Upper lobe of right lung (tissue), 1 donor: ENCODE measurements at regions not wholly inside any gene's neighbourhood (a gene's known extent, or its start where the extent isn't known, plus 50 kb on each side); places are given as distances from the start of the nearest gene placed in this dataset.

Source experiments
- ATAC-seq: fragments of 200-7000 bp; cut with Tn5 transposase; one replicate; pipeline ENCODE4 v1.9.1; 2020; ENCODE audit warnings: mild to moderate bottlenecking, moderate library complexity
- DNase-seq: peaks from one replicate; pipeline ENCODE4 v3.0.0-alpha.2; 2020
- H3K27ac ChIP-seq: fragments of 200-600 bp; one replicate; pipeline ENCODE4 v1.8.0; 2022
- H3K27me3 ChIP-seq: fragments of 200-600 bp; one replicate; pipeline ENCODE4 v1.8.0; 2022; ENCODE audit warnings: mild to moderate bottlenecking
- H3K36me3 ChIP-seq: fragments of 200-600 bp; one replicate; pipeline ENCODE4 v1.8.0; 2022
- H3K4me1 ChIP-seq: fragments of 200-600 bp; one replicate; pipeline ENCODE4 v1.8.0; 2022
- H3K4me3 ChIP-seq: fragments of 200-600 bp; one replicate; pipeline ENCODE4 v1.8.0; 2022; ENCODE audit warnings: mild to moderate bottlenecking
- H3K9me3 ChIP-seq: fragments of 200-600 bp; one replicate; pipeline ENCODE4 v1.8.0; 2022
- CTCF ChIP-seq: fragments of 200-600 bp; IDR thresholded peaks from one replicate; pipeline ENCODE4 v1.8.0; 2022; ENCODE audit warnings: antibody characterized with exemption
- intact Hi-C: fragments of 100-400 bp; cut with DNase I; formaldehyde crosslinking; loops from one replicate; pipeline ENCODE4 v1.11.0; 2022
- donor health status: DM: no; HTN: yes; CAD: no; lungs with severe emphysema.

GRCh38 chr12:91432755-91433154 lies 250.1 kb upstream of the DCN start:
- no peaks in the 10 kb centered on the region for H3K27me3 ChIP-seq
- no peak overlapping the region for H3K27ac ChIP-seq
- no peak overlapping the region for H3K4me3 ChIP-seq
- peaks cover 3% of the 10 kb centered on the region for H3K4me1 ChIP-seq
- no peak for TF ChIP-seq CTCF
- H3K36me3 ChIP-seq, result no peaks in the 10 kb centered on the region
- intact Hi-C loops, result no loop called here
- no peaks in the 10 kb centered on the region for H3K9me3 ChIP-seq
- no peak for DNase-seq
- ATAC-seq, result no peak

GRCh38 chr12:91432089-91432488 lies 249.5 kb upstream of the DCN start:
- intact Hi-C loops, result no loop called here
- no peak for ATAC-seq
- no peak overlapping the region for H3K27ac ChIP-seq
- TF ChIP-seq CTCF, result no peak
- H3K9me3 ChIP-seq, result no peaks in the 10 kb centered on the region
- no peak overlapping the region for H3K4me3 ChIP-seq
- no peaks in the 10 kb centered on the region for H3K27me3 ChIP-seq
- no peaks in the 10 kb centered on the region for H3K36me3 ChIP-seq
- DNase-seq, result no peak
- peaks cover 3% of the 10 kb centered on the region for H3K4me1 ChIP-seq

DNA sequence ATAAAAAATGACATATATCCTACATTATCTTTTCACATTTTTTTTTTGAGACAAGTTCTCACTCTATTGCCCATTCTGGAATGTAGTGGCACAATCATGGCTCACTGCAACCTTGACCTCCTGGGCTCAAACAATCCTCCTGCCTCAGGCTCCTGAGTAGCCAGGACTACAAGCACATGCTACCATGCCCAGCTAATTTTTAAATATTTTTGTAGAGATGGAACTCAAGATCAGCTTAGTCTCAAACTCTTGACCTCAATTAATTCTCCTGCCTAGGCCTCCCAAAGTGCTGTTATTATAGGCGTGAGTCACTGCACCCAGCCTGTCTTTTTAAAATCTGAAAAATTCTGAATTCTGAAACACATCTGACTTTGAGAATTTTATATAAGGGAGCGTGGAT lies 241.9 kb upstream of the DCN start:
- Histone ChIP-seq H3K27me3 (no peaks in the 10 kb centered on the region), H3K4me1 (no peaks in the 10 kb centered on the region), H3K27ac (no peak overlapping the region), H3K36me3 (no peaks in the 10 kb centered on the region), H3K4me3 (no peak overlapping the region), H3K9me3 (no peaks in the 10 kb centered on the region)
- DNase-seq, result no peak
- intact Hi-C loops, result no loop called here
- no peak for TF ChIP-seq CTCF
- no peak for ATAC-seq

- Histone ChIP-seq H3K4me3 (no peak overlapping the region), H3K36me3 (no peaks in the 10 kb centered on the region), H3K27me3 (no peaks in the 10 kb centered on the region), H3K27ac (no peak overlapping the region), H3K4me1 (no peaks in the 10 kb centered on the region), H3K9me3 (no peaks in the 10 kb centered on the region)
- DNase-seq, result no peak
- intact Hi-C loops, result no loop called here
- TF ChIP-seq CTCF, result no peak
- no peak for ATAC-seq
Observed at GRCh38 chr12:91423693-91424050, 241.1 kb upstream of the DCN start.

GRCh38 chr12:91422811-91423692 lies 240.4 kb upstream of the DCN start:
- ATAC-seq, result no peak
- Histone ChIP-seq H3K27me3 (no peaks in the 10 kb centered on the region), H3K27ac (no peak overlapping the region), H3K36me3 (no peaks in the 10 kb centered on the region), H3K9me3 (no peaks in the 10 kb centered on the region), H3K4me1 (no peaks in the 10 kb centered on the region), H3K4me3 (no peak overlapping the region)
- TF ChIP-seq CTCF, result no peak
- intact Hi-C loops, result no loop called here
- no peak for DNase-seq
